Choroid plexus epithelial cell (primary cell): ENCODE measurements at regions not wholly inside any gene's neighbourhood (a gene's known extent, or its start where the extent isn't known, plus 50 kb on each side); places are given as distances from the start of the nearest gene placed in this dataset.
"Not testable (repeated sequence)": the region's sequence is repeated elsewhere in the genome, so short reads cannot be mapped to it uniquely, and the experiment has no call there.

Experiments
- DNase-seq: peaks from one replicate; pipeline ENCODE4 v3.0.0-alpha.2; 2010; ENCODE audit warnings: low read depth
- H3K4me3 ChIP-seq: 2 replicates; pipeline ENCODE4 v1.5.1; 2011; ENCODE audit warnings: low read depth, mild to moderate bottlenecking, control low read depth, low read length, moderate library complexity
- TF ChIP-seq, protein P1 (sequence below): conservative IDR thresholded peaks from 2 replicates; pipeline ENCODE4 v1.5.1; 2011; ENCODE audit warnings: low read depth, mild to moderate bottlenecking, control low read depth, inconsistent platforms, low read length, moderate library complexity

DNA sequence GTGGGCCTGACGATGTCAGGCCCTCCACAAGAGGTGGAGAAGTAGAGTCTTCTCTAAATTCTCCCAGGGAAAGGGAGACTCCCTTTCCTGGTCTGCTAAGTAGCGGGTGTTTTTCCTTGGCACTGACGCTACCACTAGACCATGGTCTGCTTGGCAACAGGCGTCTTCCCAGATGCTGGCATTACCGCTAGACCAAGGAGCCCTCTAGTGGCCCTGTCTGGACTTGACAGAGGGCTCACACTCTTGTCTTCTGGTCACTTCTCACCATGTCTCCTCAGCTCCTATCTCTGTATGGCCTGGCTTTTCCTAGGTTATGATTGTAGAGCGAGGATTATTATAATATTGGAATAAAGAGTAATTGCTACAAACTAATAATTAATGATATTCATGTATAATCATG lies 51.1 kb upstream of the RASSF6 start:
- TF ChIP-seq, protein P1, sequence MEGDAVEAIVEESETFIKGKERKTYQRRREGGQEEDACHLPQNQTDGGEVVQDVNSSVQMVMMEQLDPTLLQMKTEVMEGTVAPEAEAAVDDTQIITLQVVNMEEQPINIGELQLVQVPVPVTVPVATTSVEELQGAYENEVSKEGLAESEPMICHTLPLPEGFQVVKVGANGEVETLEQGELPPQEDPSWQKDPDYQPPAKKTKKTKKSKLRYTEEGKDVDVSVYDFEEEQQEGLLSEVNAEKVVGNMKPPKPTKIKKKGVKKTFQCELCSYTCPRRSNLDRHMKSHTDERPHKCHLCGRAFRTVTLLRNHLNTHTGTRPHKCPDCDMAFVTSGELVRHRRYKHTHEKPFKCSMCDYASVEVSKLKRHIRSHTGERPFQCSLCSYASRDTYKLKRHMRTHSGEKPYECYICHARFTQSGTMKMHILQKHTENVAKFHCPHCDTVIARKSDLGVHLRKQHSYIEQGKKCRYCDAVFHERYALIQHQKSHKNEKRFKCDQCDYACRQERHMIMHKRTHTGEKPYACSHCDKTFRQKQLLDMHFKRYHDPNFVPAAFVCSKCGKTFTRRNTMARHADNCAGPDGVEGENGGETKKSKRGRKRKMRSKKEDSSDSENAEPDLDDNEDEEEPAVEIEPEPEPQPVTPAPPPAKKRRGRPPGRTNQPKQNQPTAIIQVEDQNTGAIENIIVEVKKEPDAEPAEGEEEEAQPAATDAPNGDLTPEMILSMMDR, result peak; percentile 6
- DNase-seq, result not testable (repeated sequence)

DNA sequence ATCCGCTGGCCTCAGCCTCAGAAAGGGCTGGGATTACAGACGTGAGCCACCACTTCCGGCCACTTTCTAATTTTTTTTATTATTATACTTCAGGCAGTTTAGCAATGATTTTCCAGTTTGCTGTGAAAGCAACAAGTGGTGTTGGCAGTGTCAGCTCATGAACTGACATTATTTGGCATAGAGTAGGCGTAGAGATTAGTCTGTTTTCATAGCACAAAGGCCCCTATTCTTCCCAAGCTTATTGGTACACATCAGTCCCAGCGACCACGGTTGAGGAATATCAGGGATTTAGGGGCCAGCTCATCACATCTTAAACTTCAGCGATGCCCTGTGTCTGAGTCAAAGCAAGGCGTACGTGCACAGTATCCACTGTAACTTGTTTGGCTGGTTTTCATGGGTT lies 53.0 kb upstream of the RASSF6 start:
- DNase-seq, result no peak
- TF ChIP-seq, protein P1, result no peak
- no peak overlapping the region for H3K4me3 ChIP-seq

More for the DNA sequence above, 51.1 kb upstream of the RASSF6 start:
- not testable (repeated sequence) for H3K4me3 ChIP-seq

DNA sequence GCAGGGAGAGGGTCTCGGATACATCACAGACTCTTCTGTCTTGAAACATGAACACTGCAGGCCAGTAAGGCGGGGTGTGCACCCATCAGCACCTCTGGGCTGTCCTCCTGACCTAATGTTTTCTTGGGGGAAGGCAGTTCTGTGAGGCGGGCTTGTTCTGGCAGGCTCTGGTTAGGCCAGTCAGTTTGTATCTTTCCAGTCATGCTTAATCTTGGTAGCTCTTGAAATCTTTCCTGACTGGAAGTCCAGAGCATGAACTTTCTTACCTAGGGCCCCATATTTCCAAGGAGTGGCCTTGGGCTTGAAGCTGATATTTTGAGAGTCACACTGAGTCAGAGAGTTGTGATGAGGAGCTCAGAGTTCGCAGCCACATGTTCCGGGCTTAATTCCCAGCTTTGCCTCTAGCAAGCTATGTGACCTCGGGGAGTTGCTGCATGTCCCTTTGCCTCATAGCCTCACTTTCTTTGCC lies 54.2 kb upstream of the RASSF6 start:
- H3K4me3 ChIP-seq, result no peak overlapping the region
- DNase-seq, result peak; percentile 16
- TF ChIP-seq, protein P1, result no peak

DNA sequence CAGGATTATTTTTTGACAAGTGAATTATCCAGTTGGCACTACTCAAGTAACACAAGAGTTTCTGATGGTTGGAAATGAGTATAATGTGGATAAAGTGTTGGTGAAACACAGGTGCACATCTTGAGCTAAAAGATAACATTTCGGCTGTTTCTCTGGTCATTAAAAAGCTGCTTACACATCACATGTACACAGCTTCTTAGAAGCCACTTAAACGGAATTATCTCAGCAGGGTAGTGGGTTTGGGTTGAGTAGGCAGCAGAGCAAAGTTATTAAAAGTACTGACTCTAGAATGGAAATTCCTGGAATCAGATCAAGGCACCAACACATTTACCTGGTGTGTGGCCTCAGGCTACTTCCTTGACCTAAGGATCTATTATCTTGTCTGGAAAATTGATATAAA lies 55.4 kb upstream of the RASSF6 start:
- no peak overlapping the region for H3K4me3 ChIP-seq
- TF ChIP-seq, protein P1, result no peak
- DNase-seq, result no peak

DNA sequence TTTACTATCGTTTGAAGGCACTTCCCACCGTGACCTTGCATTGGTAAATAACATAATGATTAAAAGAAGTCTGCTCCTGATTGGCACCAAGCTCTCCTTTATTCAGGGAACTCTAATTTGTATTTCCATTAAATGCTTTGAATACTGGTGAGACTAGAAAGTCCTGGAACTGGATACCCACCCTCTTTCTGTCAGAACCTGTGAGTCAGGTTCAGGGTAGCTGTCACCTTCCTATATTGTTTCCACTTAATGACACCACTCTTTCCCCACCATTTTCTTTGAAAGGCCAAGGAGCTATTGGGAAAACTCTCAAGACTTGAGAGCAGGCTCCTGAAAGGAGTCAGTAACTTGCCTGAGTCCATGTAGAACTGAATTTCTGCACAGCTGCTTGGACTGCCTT lies 55.9 kb upstream of the RASSF6 start:
- DNase-seq, result no peak
- TF ChIP-seq, protein P1, result no peak
- no peak overlapping the region for H3K4me3 ChIP-seq

DNA sequence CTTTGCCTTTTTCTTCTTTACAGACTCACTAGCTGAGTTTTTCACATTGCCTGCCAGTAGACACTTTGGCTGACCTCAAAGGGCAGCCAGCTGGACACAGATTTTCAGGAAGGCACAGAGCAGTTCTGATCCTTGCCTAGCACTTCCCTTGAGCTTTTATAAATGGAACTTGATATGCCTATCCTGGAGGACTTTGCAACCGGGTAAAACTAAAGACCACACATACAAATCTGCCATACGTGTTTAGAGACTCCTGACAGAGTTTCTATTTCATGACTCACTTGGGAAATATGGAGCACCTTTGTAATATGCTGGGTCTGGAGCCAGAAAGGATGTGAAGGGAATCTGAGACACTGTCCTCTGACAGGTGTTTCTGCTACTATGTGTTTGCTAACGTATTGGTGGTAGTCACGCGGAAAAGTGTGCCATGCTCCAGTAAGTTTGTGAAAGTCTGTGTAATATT lies 56.7 kb upstream of the RASSF6 start:
- H3K4me3 ChIP-seq, result no peak overlapping the region
- TF ChIP-seq, protein P1, result no peak
- DNase-seq, result peak; percentile 70

DNA sequence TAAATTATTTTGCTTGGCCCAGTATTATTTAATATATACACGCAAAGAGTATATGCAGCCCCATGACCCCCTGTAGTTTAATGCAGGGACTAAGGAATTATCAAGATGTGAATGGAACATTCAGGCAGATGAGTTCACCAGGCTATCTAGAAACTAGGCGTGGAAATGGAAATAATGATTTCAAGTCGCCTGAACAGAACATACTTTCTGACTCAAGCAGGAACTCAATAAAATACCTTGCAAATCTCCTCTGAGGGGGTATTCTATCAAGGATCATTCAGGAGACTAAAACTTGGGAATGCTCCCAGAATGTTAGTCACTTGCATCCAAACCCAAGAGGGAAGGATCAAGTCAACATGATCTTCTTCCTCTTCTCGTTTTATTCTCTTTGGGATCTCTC lies 59.6 kb upstream of the RASSF6 start:
- peak; percentile 38 for DNase-seq
- TF ChIP-seq, protein P1, result no peak
- no peak overlapping the region for H3K4me3 ChIP-seq
